ENCODE measurements at regions not wholly inside any gene's neighbourhood (a gene's known extent, or its start where the extent isn't known, plus 50 kb on each side); places are given as distances from the start of the nearest gene placed in this dataset.

GRCh38 chr1:37105911-37106310, 71.6 kb upstream of the GRIK3 start:
- TF ChIP-seq CTCF (conservative IDR thresholded peaks at IDR 0.05 in 1 of 2, IDR thresholded peaks at IDR 0.05 in 1 of 2; ENCODE audit: low read depth in 1 of 2, low read length in 2 of 2) (no peak), EZH2 (IDR thresholded peaks at IDR 0.05; ENCODE audit: low read length, missing control alignments) (no peak)

All from fibroblast of lung (primary cell).